GM18858 (cell line): ENCODE measurements at regions not wholly inside any gene's neighbourhood (a gene's known extent, or its start where the extent isn't known, plus 50 kb on each side); places are given as distances from the start of the nearest gene placed in this dataset.
"Not testable (repeated sequence)": the region's sequence is repeated elsewhere in the genome, so short reads cannot be mapped to it uniquely, and the experiment has no call there.

Experiments
- ATAC-seq: cut with Tn5 transposase; IDR thresholded peaks from one replicate; pipeline ENCODE4 v1.9.1; 2021; ENCODE audit not compliant: unreplicated experiment

DNA sequence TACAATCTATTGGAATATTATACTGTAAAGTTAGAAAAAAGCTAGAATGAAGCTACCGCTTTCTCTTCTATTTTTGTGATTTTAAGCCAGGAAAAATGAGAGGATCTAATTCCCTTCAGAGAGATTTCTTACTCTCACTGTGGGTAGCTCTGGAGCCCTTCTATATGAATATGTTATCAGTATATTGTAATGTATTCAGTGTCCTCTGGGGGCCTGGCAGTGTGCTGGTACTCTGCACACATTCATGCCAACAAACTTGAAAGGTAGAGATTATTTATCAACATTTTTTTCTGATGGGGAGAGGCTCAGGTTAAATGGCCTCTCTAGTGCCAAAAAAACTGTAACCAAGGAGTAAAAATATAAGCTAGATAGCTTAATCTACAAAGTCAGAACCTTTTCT is 292.8 kb downstream of the TTC6 start:
- no peak for ATAC-seq

DNA sequence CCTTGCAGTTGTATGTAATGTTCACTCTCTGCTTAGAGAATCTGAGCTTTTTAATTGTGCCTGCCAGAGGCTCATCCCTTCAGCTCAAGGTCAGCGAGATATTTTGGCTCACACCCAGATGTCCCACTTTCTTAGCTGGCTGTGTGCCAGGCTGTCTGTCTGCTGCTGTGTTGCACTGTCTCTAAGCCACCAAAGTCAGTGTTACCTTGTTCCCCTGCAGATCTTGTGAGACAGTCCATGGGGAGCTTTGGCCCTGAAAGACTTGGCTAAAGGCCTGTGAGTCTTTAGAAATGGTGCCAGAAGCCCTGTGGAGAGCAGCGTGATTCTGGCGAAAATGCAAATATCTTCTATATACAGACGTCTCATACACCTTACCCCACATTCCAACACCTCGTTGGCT is 293.7 kb downstream of the TTC6 start:
- no peak for ATAC-seq

DNA sequence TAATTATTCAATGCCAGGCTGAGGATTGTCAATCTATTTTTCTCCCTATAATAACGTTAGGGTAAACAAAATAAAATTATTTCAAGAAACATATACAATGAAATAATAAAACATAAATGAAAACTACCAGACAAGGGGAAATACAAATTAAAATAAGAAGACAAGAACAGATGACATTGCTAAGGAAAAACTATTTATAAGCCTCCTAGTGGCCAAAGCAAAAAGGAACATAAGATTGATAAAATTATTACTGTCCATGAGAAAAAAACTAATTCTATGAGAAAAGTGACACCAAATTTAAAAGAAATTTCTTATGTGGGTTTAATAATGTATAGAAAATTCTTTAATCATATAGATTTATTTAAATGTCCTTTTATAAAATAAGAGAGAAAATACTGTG is 294.7 kb downstream of the TTC6 start:
- no peak for ATAC-seq

DNA sequence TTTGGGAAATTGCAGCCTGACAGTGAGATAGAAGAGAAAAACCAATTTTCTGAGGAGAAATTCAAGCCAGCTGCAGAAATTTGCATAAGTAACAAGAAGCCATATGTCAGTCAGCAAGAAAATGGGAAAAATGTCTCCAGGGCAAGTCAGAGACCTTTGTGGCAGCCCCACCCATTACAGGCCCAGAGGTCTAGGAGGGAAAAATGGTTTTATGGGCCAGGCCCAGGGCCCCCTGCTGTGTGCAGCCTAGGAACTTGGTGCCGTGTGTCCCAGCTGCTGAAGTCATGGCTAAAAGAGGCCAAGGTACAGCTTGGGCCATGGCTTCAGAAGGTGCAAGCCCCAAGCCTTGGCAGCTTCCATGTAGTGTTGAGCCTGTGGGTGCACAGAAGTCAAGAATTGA is 296.1 kb downstream of the TTC6 start:
- not testable (repeated sequence) for ATAC-seq

DNA sequence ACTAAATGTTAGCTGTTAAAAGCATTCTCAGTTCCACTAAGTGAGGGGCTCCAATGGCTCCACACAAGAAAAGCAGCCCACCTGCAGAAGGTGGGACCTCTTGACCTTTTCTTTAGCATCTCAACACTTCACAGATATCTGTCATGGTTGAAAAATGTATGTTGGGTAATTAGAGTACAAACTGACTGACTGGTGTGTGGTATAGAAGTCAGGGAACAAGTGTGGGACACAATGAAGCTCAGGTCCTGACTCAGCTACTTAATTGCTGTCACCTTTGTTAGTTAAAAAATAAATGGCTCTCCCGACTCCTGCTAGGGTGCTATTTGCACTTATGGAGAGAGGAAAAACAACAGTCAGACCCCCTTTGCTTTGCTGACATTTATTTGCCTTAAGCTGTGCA is 299.0 kb downstream of the TTC6 start:
- no peak for ATAC-seq

DNA sequence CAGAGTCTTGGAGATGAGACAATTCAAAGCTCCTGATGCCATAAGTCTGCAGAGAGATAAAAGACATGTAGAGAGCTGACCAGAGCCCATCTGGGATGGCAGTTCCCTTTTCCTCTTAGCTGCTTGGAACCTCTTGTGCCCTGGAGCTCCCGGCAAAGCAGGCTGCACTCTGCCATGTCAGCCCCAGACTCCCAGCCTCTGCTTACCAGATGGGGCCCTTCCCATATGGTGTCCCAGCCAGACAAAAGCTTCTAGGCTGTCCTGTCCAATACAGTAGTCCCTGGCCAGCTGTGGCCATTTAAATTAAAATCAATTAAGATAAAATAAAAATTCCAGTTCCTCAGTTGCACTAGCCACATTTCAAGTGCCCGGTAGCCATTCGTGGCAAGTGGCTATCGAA is 303.9 kb downstream of the TTC6 start:
- no peak for ATAC-seq

DNA sequence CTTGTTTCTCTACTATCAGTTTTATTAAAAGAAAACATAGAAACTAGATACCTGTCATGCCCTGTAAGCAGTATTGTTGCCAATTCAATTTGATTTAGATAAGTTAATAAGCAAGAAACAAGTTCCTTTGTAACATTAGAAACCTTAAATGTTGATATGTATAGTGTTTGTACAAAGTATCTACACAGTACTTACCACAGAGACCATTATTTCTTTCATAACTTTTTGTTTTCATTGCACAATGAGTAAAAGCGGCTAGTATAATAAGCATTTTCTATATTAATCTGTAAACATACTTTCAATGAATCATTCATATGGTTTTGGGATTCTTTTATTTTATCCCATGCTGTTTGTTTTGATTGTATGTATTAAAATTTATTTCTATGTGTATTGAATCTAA is 305.1 kb downstream of the TTC6 start:
- no peak for ATAC-seq

DNA sequence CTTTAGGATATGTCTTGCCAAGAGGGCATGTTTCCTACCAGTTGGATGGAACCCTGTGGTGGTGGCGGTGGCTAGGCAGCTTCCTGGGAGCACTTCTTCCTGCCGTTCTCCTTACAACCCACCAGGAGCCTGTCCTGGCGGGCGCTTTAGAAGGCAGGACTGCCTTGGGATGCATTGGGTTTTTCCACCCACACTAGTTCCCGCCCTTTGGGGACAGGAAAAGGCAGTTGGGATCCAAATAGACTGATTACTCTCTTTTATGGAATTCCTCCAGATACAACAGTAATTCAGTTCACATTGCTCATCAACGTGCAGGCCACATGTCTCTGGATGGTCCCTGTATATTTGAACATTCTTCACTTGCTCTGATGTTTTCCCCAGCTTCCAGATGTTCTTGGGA is 305.7 kb upstream of the SSTR1 start:
- ATAC-seq: no peak

DNA sequence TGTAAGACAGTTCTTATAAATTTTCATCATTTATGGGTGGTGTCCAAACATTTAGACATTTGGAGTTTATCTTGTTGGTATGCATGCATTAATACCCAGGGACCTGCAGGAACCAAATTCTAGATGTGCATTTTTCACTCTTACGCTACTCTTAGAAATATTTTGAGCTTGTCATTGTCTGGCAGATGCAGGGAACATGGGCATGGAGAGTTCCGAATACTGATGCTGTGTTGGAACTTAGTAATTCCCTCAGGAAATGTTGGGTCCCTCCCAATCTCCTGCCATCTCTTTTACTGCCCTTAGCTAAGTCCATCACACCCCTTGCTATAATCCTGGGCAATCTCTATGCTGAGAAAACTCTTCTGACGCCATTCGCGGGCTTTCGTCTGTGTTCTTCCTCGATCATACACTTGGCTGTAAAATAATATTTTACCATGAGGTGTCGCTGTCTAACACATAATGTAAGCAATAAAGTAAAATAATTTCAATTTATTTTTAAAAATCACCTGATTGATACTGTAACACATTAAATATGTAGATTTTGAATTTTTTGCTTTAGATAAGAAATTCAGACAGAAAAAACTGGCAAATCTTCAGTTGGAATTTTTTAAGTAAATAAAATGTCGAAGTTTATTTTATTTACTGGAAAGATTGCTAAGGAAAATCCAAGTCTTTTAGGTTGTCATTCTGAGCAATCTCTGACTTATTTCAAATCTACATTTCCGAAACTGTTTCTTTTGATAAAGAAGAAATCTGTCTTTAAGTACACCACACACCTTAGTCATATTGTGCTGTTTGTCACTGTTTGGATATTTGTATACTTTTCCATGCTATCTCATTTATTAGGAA is 304.1 kb upstream of the SSTR1 start:
- peak; percentile 49 for ATAC-seq

DNA sequence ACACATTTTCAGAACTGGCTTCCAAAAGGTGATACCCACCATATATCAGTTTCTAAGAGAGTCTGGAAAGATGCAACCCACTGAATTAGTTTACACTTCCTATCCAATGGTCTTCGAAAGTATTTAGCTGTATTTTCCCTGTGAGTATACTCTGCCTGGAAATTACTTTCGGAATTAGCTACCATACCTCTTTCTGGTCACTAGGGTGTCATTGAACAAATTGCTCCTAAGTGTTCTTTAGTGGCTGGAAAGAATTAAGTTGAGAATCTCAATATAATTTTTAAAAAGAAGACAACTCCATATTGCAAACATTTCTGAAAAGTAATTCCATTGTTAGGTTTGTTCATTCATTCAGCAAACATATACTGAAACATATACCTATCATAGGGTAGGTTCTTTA is 283.1 kb upstream of the SSTR1 start:
- ATAC-seq: no peak

DNA sequence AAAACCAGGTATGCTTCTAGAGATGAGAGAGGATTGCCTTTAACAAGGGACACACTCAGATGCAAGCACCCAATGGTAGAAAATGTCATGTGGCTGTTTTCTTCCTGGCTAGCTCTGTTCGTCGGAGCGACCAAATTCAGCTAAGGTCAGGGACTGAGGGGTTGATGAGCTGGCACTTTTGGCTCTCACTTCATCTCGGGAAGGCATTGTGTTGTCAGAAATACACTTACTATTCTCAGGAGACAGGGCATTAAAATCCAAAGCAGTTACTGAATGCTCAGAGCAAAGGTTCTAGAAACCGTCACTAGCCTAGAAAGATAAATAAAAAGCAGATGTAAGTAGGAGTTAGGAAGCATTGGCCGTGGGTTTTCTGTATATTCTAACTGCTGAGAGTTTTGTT is 275.7 kb upstream of the SSTR1 start:
- no peak for ATAC-seq

DNA sequence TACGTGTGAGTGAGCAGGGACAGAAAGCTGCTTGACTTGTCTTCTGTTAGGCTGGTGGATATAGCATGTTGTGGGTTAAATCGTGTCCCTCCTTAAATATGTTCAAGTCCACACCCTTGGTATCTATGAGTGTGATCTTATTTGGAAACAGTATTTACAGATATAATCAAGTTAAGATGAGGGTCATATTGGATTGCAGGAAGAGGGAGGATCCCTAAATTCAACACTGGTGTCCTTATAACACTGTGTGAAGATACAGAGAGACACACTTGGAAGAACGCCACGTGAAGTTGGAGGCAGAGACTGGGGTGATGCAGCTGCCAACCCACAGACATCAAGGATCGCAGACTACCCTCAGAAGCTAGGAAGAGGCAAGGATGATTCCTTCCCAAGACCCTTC is 275.2 kb upstream of the SSTR1 start:
- ATAC-seq: no peak

DNA sequence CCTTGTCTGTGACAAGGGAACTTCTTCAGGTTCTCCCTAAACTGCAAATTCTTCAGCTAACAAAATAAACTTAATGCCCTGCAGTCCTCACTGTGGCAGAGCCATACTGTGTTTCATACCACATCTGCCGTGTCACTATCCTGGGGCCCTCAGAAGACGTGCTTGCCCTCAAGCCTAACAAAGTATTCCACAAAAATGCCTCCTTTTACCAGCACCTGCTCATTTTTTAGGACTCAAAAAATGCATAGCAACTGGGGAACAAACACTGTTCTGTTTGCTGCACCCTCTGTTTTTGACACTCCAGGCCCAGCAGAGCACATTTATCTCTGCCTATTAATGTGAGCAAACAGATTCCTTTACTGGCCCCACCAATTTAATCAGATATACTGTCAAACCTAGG is 270.7 kb upstream of the SSTR1 start:
- no peak for ATAC-seq

DNA sequence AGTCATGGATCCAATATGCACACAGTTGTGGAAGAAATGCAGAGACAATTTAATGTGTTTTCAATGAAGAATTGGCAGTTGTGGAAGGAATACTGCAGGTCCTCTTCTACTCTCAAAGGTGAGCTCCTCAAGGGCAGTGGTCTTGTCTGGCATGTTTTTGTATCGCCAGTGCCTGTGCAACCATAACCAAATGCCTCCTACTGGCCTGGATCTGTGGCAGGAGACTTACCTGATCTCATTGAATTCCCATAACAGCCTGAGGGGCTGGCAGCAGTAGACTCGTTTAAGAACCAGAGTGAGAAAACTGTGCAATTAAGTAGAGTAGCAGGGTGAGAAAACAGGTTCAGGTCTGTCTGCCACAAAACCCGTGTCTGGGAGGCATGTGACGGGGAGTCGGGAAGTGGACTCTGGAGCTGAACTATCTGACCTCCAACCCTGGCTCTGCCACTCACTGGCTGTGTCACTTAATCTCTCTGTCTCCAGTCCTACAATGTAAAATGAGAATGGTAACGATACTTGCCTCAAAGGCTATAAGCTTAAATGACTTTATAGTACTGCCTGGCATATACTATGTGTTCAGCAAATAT is 268.2 kb upstream of the SSTR1 start:
- no peak for ATAC-seq

DNA sequence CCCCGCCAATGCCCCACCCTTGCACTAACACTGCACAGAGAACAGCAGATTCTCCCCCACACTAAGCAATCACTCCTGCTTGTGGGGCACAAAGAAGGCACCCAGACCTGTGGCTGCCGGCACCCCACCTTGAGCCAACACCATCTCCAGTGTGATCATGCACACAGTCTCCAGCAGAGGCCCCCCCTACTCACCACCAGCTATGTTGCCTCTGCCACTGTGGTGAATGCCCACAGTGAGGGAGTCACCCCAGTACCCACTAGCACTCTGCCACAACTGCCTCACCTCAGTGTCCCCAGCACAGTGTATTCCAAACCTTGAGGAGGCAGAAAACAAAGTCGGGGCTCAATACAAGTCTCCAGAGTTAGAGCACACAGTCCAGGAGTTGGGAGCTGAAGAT is 261.7 kb upstream of the SSTR1 start:
- no peak for ATAC-seq

DNA sequence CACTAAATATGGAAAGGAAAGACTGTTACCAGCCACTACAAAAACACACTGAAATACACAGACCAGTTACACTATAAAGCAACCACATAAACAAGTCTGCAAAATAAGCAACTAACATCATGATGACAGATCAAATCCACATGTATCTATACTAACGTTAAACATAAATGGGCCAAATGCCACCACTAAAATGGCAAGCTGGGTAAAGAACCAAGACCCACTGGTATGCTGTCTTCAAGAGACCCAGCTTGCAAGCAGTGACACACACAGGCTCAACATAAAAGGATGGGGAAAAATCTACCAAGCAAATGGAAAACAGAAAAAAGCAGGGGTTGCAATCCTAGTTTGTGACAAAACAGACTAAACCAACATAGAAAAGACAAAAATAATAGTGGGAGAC is 260.9 kb upstream of the SSTR1 start:
- no peak for ATAC-seq

DNA sequence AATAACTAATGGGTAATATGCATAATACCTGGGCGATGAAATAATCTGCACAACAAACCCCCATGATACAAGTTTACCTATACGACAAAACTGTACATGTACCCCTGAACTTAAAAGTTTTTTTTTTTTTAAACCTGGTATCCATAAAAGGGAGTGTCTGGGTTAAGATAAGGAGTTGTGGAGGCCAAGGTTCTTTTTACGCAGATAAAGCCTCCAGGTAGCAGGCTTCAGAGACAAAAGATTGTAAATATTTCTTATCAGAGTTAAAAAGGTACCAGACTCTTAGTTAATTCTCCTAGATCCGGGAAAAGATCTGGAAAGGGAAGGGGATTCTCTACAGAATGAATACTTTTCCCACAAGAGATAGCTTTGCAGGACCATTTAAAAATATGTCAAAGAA is 259.4 kb upstream of the SSTR1 start:
- ATAC-seq: no peak

DNA sequence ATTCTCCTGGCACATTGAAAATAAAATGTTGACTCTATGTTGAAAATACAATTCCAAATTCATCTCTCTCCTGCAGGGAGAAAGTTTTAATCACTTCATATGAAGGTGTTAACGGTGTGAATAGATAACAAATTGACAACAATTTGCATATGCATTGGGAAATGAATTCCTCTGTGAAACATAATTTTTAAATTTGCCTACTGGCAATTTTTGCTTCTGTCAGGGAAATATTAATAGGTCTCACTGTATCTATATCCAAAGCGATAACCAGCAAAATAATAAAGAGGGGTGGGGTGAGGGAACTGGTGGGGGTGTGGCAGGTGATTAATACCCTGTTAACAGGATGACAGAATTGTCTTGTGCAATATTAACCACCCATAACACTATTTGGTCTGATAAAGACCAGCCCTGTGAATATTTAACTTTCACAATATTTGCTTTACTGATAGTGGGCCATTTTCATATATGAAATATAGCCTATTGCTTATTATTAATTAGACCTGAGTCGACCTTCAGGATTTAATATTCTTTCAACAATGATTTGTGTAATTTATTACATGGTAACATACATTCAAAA is 239.0 kb upstream of the SSTR1 start:
- no peak for ATAC-seq

DNA sequence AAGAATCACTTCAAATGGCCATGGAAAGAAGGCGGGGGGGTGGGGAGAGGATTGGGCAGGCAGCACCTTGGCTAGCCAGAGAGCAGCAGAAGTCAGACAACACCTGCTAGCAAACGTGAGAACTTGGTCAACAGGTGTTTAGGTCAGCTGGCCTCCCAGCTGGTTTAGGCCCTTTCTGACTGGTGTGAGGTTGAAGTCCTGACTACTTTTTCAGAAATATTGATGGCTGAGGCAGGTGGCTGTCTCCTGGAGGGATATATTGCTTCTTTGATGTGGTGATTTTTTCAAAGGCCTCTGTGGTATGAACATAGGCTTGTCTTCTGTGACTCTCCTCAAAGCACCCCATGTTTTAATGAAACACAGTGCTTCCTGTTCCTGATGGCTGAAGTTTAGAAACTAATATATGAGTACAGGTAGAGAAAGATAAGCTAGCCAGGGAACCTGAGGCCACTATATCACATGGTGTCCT is 238.2 kb upstream of the SSTR1 start:
- ATAC-seq: no peak

DNA sequence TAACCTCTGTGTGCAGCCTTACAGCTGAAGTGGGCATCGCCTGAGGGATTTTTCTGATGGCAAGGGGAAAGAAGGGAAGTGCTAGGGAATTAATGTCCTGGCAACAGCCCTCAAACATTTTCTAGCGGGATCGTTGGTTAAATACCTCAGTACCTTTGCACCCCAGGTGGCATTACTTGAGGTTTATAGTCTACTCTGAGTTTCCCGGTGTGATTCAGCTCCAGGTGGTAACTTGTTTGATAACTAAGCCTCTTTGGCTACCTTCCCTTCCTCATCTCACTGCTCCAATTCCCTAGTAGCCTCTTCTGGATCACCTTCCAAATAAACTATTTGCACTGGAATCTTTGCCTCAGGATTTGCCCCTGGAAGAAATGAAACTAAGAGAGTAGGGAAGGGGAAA is 237.0 kb upstream of the SSTR1 start:
- no peak for ATAC-seq

DNA sequence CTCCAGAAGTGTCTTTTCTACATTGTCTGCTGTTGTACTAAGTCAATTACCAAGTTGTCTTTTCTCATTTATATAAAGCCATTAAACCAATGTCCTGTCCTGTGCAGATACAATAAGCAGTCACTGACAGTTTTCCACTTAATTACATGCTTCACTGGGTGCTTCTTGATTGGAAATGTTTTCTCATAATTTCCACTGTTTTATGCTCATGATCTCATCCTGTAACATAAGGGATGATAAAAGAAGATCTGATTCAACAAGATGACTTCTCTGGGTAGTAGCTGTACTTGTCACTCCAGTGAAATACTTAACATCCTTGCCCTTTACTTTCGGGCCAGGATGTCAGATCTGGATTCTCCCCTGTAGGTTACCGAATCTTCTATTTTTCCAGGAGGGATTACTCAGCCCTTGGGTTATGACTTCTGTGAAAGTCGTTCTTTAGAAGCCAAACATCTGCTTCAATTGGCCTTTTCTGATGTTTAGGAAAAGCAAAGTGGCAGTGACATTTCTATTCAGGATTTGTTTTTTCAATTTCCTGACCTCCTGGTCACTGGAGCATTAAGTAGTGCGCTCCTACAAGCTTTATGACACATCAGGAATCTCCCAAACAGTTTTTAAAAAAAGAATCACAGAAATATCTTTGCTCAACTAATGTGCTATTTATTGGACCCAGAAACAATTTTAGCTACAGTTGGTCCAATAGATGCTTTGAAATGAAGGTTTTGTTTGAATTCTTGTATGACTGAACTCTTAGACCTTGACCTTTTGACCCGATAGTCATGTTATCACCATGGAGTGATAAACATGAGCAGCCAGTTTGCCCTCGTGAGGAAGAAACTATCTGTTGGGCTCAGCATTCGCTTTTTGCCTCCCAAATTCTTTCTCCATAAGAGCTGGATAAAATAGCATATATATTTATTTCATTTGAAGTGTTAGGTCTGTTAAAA is 234.5 kb upstream of the SSTR1 start:
- ATAC-seq: no peak
